Neural progenitor cell (in vitro differentiated cells): ENCODE measurements at regions not wholly inside any gene's neighbourhood (a gene's known extent, or its start where the extent isn't known, plus 50 kb on each side); places are given as distances from the start of the nearest gene placed in this dataset.

ENCODE experiments used
- DNase-seq: peaks from one replicate; pipeline ENCODE4 v3.0.0-alpha.2; 2016; ENCODE audit warnings: low spot score
- H2AFZ ChIP-seq: fragments of 200-600 bp; sonication (generic); replicated peaks from 2 replicates; pipeline ENCODE4 v1.6.1; 2016; ENCODE audit warnings: antibody characterized with exemption
- H3F3A ChIP-seq: fragments of 200-600 bp; sonication (generic); 2 replicates; pipeline ENCODE4 v1.6.1; 2016; ENCODE audit warnings: antibody characterized with exemption, low read depth
- H3K27ac ChIP-seq: fragments of 200-600 bp; sonication (generic); 2 replicates; pipeline ENCODE4 v1.5.1; 2016; ENCODE audit warnings: mild to moderate bottlenecking
- H3K27me3 ChIP-seq: fragments of 200-600 bp; sonication (generic); 2 replicates; pipeline ENCODE4 v1.6.1; 2016; ENCODE audit warnings: mild to moderate bottlenecking, moderate library complexity
- H3K36me3 ChIP-seq: fragments of 200-600 bp; sonication (generic); 2 replicates; pipeline ENCODE4 v1.5.1; 2016
- H3K4me1 ChIP-seq: fragments of 200-600 bp; sonication (generic); 2 replicates; pipeline ENCODE4 v1.6.1; 2016; ENCODE audit warnings: mixed run types
- H3K4me2 ChIP-seq: fragments of 200-600 bp; sonication (generic); 2 replicates; pipeline ENCODE4 v1.6.1; 2016
- H3K4me3 ChIP-seq: fragments of 200-600 bp; sonication (generic); 2 replicates; pipeline ENCODE4 v1.5.1; 2016
- H3K79me2 ChIP-seq: fragments of 200-600 bp; sonication (generic); 2 replicates; pipeline ENCODE4 v1.6.1; 2016; ENCODE audit warnings: low read depth
- H3K9ac ChIP-seq: fragments of 200-600 bp; sonication (generic); 2 replicates; pipeline ENCODE4 v1.6.1; 2016
- H3K9me3 ChIP-seq: fragments of 200-600 bp; sonication (generic); 2 replicates; pipeline ENCODE4 v1.5.1; 2016; ENCODE audit warnings: low read depth
- H4K20me1 ChIP-seq: fragments of 200-600 bp; sonication (generic); 2 replicates; pipeline ENCODE4 v1.6.1; 2016; ENCODE audit warnings: low read depth
- H3K27ac Mint-ChIP-seq: 3 replicates; pipeline ENCODE4 v1.8.0; 2021; ENCODE audit warnings: mixed read lengths
- H3K27me3 Mint-ChIP-seq: 2 replicates; pipeline ENCODE4 v1.8.0; 2022; ENCODE audit warnings: low read depth, mild to moderate bottlenecking, inconsistent platforms, moderate library complexity, mixed read lengths; ENCODE audit not compliant: insufficient read depth
- H3K36me3 Mint-ChIP-seq: 3 replicates; pipeline ENCODE4 v1.8.0; 2021; ENCODE audit warnings: mixed read lengths
- H3K4me1 Mint-ChIP-seq: 3 replicates; pipeline ENCODE4 v1.8.0; 2021; ENCODE audit warnings: mixed read lengths
- H3K4me3 Mint-ChIP-seq: 3 replicates; pipeline ENCODE4 v1.8.0; 2021; ENCODE audit warnings: mild to moderate bottlenecking, moderate library complexity, mixed read lengths
- H3K9me3 Mint-ChIP-seq: 3 replicates; pipeline ENCODE4 v1.8.0; 2020; ENCODE audit warnings: mixed read lengths
- CTCF ChIP-seq: fragments of 200-600 bp; sonication (generic); IDR thresholded peaks from 2 replicates; pipeline ENCODE4 v1.5.1; 2017; ENCODE audit warnings: antibody characterized with exemption, mild to moderate bottlenecking
- EZH2 ChIP-seq: fragments of 200-600 bp; sonication (generic); IDR thresholded peaks from 2 replicates; pipeline ENCODE4 v1.6.1; 2017; ENCODE audit warnings: antibody characterized with exemption, mild to moderate bottlenecking, moderate library complexity
- EZH2phosphoT487 ChIP-seq: fragments of 200-600 bp; sonication (generic); IDR thresholded peaks from 2 replicates; pipeline ENCODE4 v1.6.1; 2017; ENCODE audit warnings: antibody characterized with exemption

GRCh38 chr2:126085011-126085795, 570.8 kb upstream of the GYPC start:
- H3K79me2 ChIP-seq: no peaks in the 10 kb centered on the region
- peaks cover 10% of the 10 kb centered on the region for H3F3A ChIP-seq
- Mint-ChIP-seq H3K27ac (no peak overlapping the region), H3K36me3 (no peaks in the 10 kb centered on the region), H3K4me1 (peaks cover 5% of the 10 kb centered on the region), H3K27me3 (no peaks in the 10 kb centered on the region), H3K4me3 (no peak overlapping the region), H3K9me3 (peaks cover 13% of the 10 kb centered on the region)
- DNase-seq: peak; percentile 69
- no peaks in the 10 kb centered on the region for H3K9me3 ChIP-seq
- H3K4me1 ChIP-seq: peaks cover 19% of the 10 kb centered on the region
- no peaks in the 10 kb centered on the region for H4K20me1 ChIP-seq
- TF ChIP-seq EZH2phosphoT487: no peak
- no peak for TF ChIP-seq CTCF
- TF ChIP-seq EZH2: no peak
- H3K36me3 ChIP-seq: no peaks in the 10 kb centered on the region
- no peak overlapping the region for H3K4me3 ChIP-seq
- peak overlapping the region; percentile 73 for H3K27ac ChIP-seq
- H3K9ac ChIP-seq: no peak overlapping the region
- no peaks in the 10 kb centered on the region for H3K27me3 ChIP-seq
- no peak overlapping the region for H2AFZ ChIP-seq
- peak overlapping the region; percentile 62 for H3K4me2 ChIP-seq

GRCh38 chr2:126100962-126101361, 555.0 kb upstream of the GYPC start:
- no peak overlapping the region for H3K4me2 ChIP-seq
- no peak overlapping the region for H3K4me3 ChIP-seq
- H2AFZ ChIP-seq: no peak overlapping the region
- Mint-ChIP-seq H3K4me1 (peaks cover 6% of the 10 kb centered on the region), H3K27me3 (peaks cover 3% of the 10 kb centered on the region), H3K27ac (no peak overlapping the region), H3K36me3 (no peaks in the 10 kb centered on the region), H3K9me3 (peaks cover 7% of the 10 kb centered on the region), H3K4me3 (no peak overlapping the region)
- TF ChIP-seq EZH2 (no peak), EZH2phosphoT487 (no peak), CTCF (no peak)
- no peaks in the 10 kb centered on the region for H3K9me3 ChIP-seq
- no peaks in the 10 kb centered on the region for H3K79me2 ChIP-seq
- H3F3A ChIP-seq: no peaks in the 10 kb centered on the region
- H3K36me3 ChIP-seq: no peaks in the 10 kb centered on the region
- no peak overlapping the region for H3K27ac ChIP-seq
- peaks cover 7% of the 10 kb centered on the region for H3K4me1 ChIP-seq
- no peak overlapping the region for H3K9ac ChIP-seq
- H4K20me1 ChIP-seq: no peaks in the 10 kb centered on the region
- DNase-seq: no peak
- no peaks in the 10 kb centered on the region for H3K27me3 ChIP-seq

- no peak overlapping the region for H2AFZ ChIP-seq
- no peaks in the 10 kb centered on the region for H3K36me3 ChIP-seq
- H3K27me3 ChIP-seq: no peaks in the 10 kb centered on the region
- no peaks in the 10 kb centered on the region for H3F3A ChIP-seq
- no peak overlapping the region for H3K27ac Mint-ChIP-seq
- no peaks in the 10 kb centered on the region for H3K36me3 Mint-ChIP-seq
- no peak overlapping the region for H3K4me3 ChIP-seq
- H3K4me2 ChIP-seq: no peak overlapping the region
- DNase-seq: no peak
- no peak overlapping the region for H3K9ac ChIP-seq
- H4K20me1 ChIP-seq: no peaks in the 10 kb centered on the region
- no peaks in the 10 kb centered on the region for H3K4me1 Mint-ChIP-seq
- TF ChIP-seq EZH2phosphoT487 (no peak), EZH2 (no peak), CTCF (no peak)
- no peaks in the 10 kb centered on the region for H3K9me3 ChIP-seq
- no peaks in the 10 kb centered on the region for H3K4me1 ChIP-seq
- no peak overlapping the region for H3K4me3 Mint-ChIP-seq
- H3K79me2 ChIP-seq: no peaks in the 10 kb centered on the region
- H3K27me3 Mint-ChIP-seq: no peaks in the 10 kb centered on the region
- peaks cover 7% of the 10 kb centered on the region for H3K9me3 Mint-ChIP-seq
- no peak overlapping the region for H3K27ac ChIP-seq
Measured at GRCh38 chr2:126106006-126106405, 550.0 kb upstream of the GYPC start.
